B cell (primary cell): ENCODE measurements at regions not wholly inside any gene's neighbourhood (a gene's known extent, or its start where the extent isn't known, plus 50 kb on each side); places are given as distances from the start of the nearest gene placed in this dataset.

Experiments used
- ATAC-seq: fragments of 200-7000 bp; cut with Tn5 transposase; one replicate; pipeline ENCODE4 v1.10.0; 2021; ENCODE audit warnings: low read depth, mild to moderate bottlenecking, moderate number of reproducible peaks, moderate library complexity
- CTCF ChIA-PET: fragments of 350-600 bp; sonication (Branson Sonifier 250); formaldehyde crosslinking; loops from one replicate; lab custom pipeline; 2021; ENCODE audit warnings: antibody characterized with exemption, inconsistent platforms; lab: Charles Lee
- POLR2A ChIA-PET: fragments of 350-600 bp; sonication (Branson Sonifier 250); formaldehyde crosslinking; loops from one replicate; lab custom pipeline; 2021; ENCODE audit warnings: antibody characterized with exemption; lab: Charles Lee
- DNase-seq: peaks from one replicate; pipeline ENCODE4 v3.0.0; 2013
- H2AFZ ChIP-seq: 2 replicates; pipeline ENCODE4 v1.6.1; 2012; ENCODE audit warnings: mild to moderate bottlenecking, low read depth, low read length; ENCODE audit not compliant: insufficient read depth, poor library complexity, severe bottlenecking
- H3K27ac ChIP-seq, 2 donors: 1 replicate in 1 of 2; 2 replicates in 1 of 2; pipeline ENCODE4 v1.5.1; 2012 to 2013; ENCODE audit warnings: low read length in 2 of 2, mild to moderate bottlenecking in 2 of 2, moderate library complexity in 1 of 2
- H3K27me3 ChIP-seq, 4 experiments: fragments of 200-600 bp in 1 of 4; sonication (generic) in 1 of 4; replicated peaks in 1 of 4; 1 replicate in 2 of 4; 2 replicates in 2 of 4; pipeline versions ENCODE4 v1.6.1 to v1.7.0; 2013 to 2016; ENCODE audit warnings: low read length in 3 of 4, mild to moderate bottlenecking in 2 of 4, mixed read lengths in 1 of 4, moderate library complexity in 1 of 4; ENCODE audit not compliant: insufficient read depth in 4 of 4, control insufficient read depth in 3 of 4; ENCODE audit errors: control extremely low read depth in 1 of 4
- H3K36me3 ChIP-seq, 2 experiments: replicated peaks in 1 of 2; 1 replicate in 1 of 2; 2 replicates in 1 of 2; pipeline versions ENCODE4 v1.6.1 to v1.7.1; 2013; ENCODE audit warnings: low read length in 1 of 2; ENCODE audit not compliant: insufficient read depth in 2 of 2, control insufficient read depth in 1 of 2; ENCODE audit errors: control extremely low read depth in 1 of 2, extremely low read depth in 1 of 2
- H3K4me1 ChIP-seq, 2 donors: fragments of 200-600 bp in 1 of 2; sonication (generic) in 1 of 2; 1 replicate in 1 of 2; 2 replicates in 1 of 2; pipeline versions ENCODE4 v1.5.1 to v1.6.1; 2013 to 2017; ENCODE audit warnings: low read length in 2 of 2; ENCODE audit not compliant: control insufficient read depth in 2 of 2, insufficient read depth in 2 of 2
- H3K4me2 ChIP-seq: replicated peaks from 2 replicates; pipeline ENCODE3; 2012; ENCODE audit warnings: mild to moderate bottlenecking, low read depth, low read length; ENCODE audit not compliant: poor library complexity, severe bottlenecking
- H3K4me3 ChIP-seq, 5 experiments: fragments of 200-600 bp in 1 of 5; sonication (generic) in 1 of 5; 1 replicate in 3 of 5; 2 replicates in 2 of 5; pipeline versions ENCODE4 v1.5.1 to v1.7.0; 2011 to 2016; ENCODE audit warnings: low read length in 4 of 5, mild to moderate bottlenecking in 4 of 5, low read depth in 2 of 5, control low read depth in 1 of 5, moderate library complexity in 1 of 5; ENCODE audit not compliant: insufficient read depth in 1 of 5; ENCODE audit errors: control extremely low read depth in 1 of 5, extremely low read depth in 1 of 5
- H3K79me2 ChIP-seq: fragments of 200-600 bp; sonication (generic); one replicate; pipeline ENCODE4 v1.6.0; 2016; ENCODE audit warnings: low read length; ENCODE audit not compliant: control insufficient read depth, insufficient read depth
- H3K9ac ChIP-seq: fragments of 200-600 bp; sonication (generic); 2 replicates; pipeline ENCODE4 v1.6.1; 2017; ENCODE audit warnings: mild to moderate bottlenecking, low read length, moderate library complexity
- H3K9me3 ChIP-seq, 3 donors: one replicate each; pipeline versions ENCODE4 v1.6.1 to v1.7.1; 2013; ENCODE audit warnings: low read length in 2 of 3; ENCODE audit not compliant: control insufficient read depth in 2 of 3, insufficient read depth in 1 of 3; ENCODE audit errors: control extremely low read depth in 1 of 3
- H4K20me1 ChIP-seq: 2 replicates; pipeline ENCODE4 v1.6.0; 2012; ENCODE audit warnings: mild to moderate bottlenecking, low read length; ENCODE audit not compliant: insufficient read depth, control insufficient read depth, poor library complexity, severe bottlenecking
- H3K27ac Mint-ChIP-seq: one replicate; pipeline ENCODE4 v1.8.0; 2021; ENCODE audit warnings: mixed read lengths
- H3K27me3 Mint-ChIP-seq: one replicate; pipeline ENCODE4 v1.8.0; 2021; ENCODE audit warnings: mixed read lengths
- H3K4me1 Mint-ChIP-seq: one replicate; pipeline ENCODE4 v1.8.0; 2021; ENCODE audit warnings: mixed read lengths
- H3K4me3 Mint-ChIP-seq: one replicate; pipeline ENCODE4 v1.8.0; 2021; ENCODE audit warnings: mixed read lengths
- H3K9me3 Mint-ChIP-seq: one replicate; pipeline ENCODE4 v1.8.0; 2022; ENCODE audit warnings: mixed read lengths; ENCODE audit not compliant: insufficient read depth
- CTCF ChIP-seq: fragments of 200-600 bp; IDR thresholded peaks from one replicate; pipeline ENCODE4 v1.8.0; 2022; ENCODE audit warnings: antibody characterized with exemption, mild to moderate bottlenecking
- EZH2 ChIP-seq: IDR thresholded peaks from 2 replicates; pipeline ENCODE4 v1.6.1; 2012; ENCODE audit warnings: borderline replicate concordance, low read depth, mild to moderate bottlenecking, moderate library complexity, low read length; ENCODE audit not compliant: insufficient read depth, poor library complexity, severe bottlenecking
- WGBS: methylation state at CpG from one replicate; pipeline ENCODE4 v1.1.5; 2013; ENCODE audit warnings: missing lambda C conversion rate; ENCODE audit not compliant: insufficient coverage; 5-methylcytosine and 5-hydroxymethylcytosine counted together
- intact Hi-C: fragments of 100-400 bp; cut with micrococcal nuclease; formaldehyde crosslinking; loops from one replicate; pipeline ENCODE4 v1.10.0; 2022

- ChIA-PET POLR2A (no interaction called here), CTCF (no interaction called here)
- no peak overlapping the region for H3K9ac ChIP-seq
- H3K27me3 Mint-ChIP-seq, result no peaks in the 10 kb centered on the region
- H3K27ac ChIP-seq, result no peak overlapping the region
- no peak overlapping the region for H3K4me3 Mint-ChIP-seq
- peaks cover 5% of the 10 kb centered on the region for H3K9me3 Mint-ChIP-seq
- no peaks in the 10 kb centered on the region for H4K20me1 ChIP-seq
- H3K4me3 ChIP-seq, result no peak overlapping the region
- no peaks in the 10 kb centered on the region for H3K79me2 ChIP-seq
- no peak overlapping the region for H3K4me2 ChIP-seq
- no peak overlapping the region for H2AFZ ChIP-seq
- DNase-seq (no peak), ATAC-seq (no peak)
- H3K4me1 ChIP-seq, result no peaks in the 10 kb centered on the region
- H3K27me3 ChIP-seq, result no peaks in the 10 kb centered on the region
- intact Hi-C loops, result no loop called here
- no peak for TF ChIP-seq CTCF
- TF ChIP-seq EZH2, result no peak
- no peaks in the 10 kb centered on the region for H3K4me1 Mint-ChIP-seq
- 38% methylated on average over 1 of the region's 1 CpG for WGBS
- no peak overlapping the region for H3K27ac Mint-ChIP-seq
- peaks cover 0 to 1% (median 0%) of the 10 kb centered on the region in 3 donors for H3K9me3 ChIP-seq
- no peaks in the 10 kb centered on the region for H3K36me3 ChIP-seq
These were observed 898.9 kb upstream of the EYS start for GRCh38 chr6:66605971-66606370.

- no peak for ATAC-seq
- peaks cover 0 to 1% (median 0%) of the 10 kb centered on the region in 3 donors for H3K9me3 ChIP-seq
- Mint-ChIP-seq H3K4me1 (no peaks in the 10 kb centered on the region), H3K27ac (no peak overlapping the region), H3K27me3 (no peaks in the 10 kb centered on the region), H3K9me3 (peaks cover 5% of the 10 kb centered on the region), H3K4me3 (no peak overlapping the region)
- DNase-seq, result no peak
- no peaks in the 10 kb centered on the region for H3K36me3 ChIP-seq
- H3K9ac ChIP-seq, result no peak overlapping the region
- H2AFZ ChIP-seq, result no peak overlapping the region
- H3K4me2 ChIP-seq, result no peak overlapping the region
- no peaks in the 10 kb centered on the region for H3K4me1 ChIP-seq
- no peaks in the 10 kb centered on the region for H4K20me1 ChIP-seq
- CTCF ChIA-PET, result no interaction called here
- H3K79me2 ChIP-seq, result no peaks in the 10 kb centered on the region
- TF ChIP-seq EZH2, result no peak
- TF ChIP-seq CTCF, result no peak
- H3K27ac ChIP-seq, result no peak overlapping the region
- intact Hi-C loops, result no loop called here
- H3K27me3 ChIP-seq, result no peaks in the 10 kb centered on the region
- POLR2A ChIA-PET, result no interaction called here
- H3K4me3 ChIP-seq, result no peak overlapping the region
These were observed 898.0 kb upstream of the EYS start for GRCh38 chr6:66605011-66605410.
